GM19324 (cell line): ENCODE measurements at regions not wholly inside any gene's neighbourhood (a gene's known extent, or its start where the extent isn't known, plus 50 kb on each side); places are given as distances from the start of the nearest gene placed in this dataset.
"Not testable (repeated sequence)": the region's sequence is repeated elsewhere in the genome, so short reads cannot be mapped to it uniquely, and the experiment has no call there.

Experiments used
- ATAC-seq: cut with Tn5 transposase; IDR thresholded peaks from one replicate; pipeline ENCODE4 v1.9.1; 2021; ENCODE audit warnings: mild to moderate bottlenecking, moderate library complexity; ENCODE audit not compliant: unreplicated experiment, low FRiP score

GRCh38 chr1:190019151-190019550, 458.5 kb downstream of the BRINP3 start:
- not testable (repeated sequence) for ATAC-seq

- ATAC-seq: no peak
These were observed 457.9 kb downstream of the BRINP3 start for GRCh38 chr1:190019717-190020116.

DNA sequence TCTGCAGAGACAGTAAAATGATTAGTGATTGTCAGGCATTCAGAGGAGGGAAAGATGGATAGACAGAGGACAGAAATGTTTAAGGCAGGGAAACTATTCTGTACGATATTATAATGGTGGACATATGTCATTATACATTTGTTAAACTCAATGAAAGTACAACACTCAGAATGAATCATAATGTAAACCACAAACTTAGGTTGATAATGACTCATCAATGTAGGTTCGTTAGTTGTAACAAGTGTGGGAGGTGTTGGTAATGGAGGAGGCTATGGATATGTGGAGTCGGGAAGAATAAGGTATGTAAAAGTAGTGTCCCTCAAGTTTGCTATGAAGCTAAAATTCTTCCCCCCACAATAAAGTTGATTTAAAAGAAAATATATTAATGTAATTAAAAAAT, 455.0 kb downstream of the BRINP3 start:
- no peak for ATAC-seq

DNA sequence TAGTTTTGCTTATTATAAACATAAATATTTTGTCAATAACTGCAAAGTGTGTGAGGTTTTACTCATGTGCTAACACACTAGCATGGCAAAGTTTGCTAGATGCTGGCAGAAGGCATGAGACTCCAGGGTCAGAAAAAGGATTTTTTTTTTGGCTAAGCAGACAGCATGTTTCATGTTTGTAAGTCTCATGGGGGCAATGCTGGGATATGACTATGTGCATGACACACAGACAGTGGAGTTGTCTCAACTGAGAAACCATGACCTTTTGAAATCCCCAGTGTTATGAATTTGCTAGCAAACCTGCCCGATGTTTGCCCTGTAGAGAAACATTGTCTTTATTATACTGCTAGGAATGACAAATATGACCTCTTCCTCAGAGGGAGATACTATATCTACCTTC, 448.2 kb downstream of the BRINP3 start:
- ATAC-seq: no peak

- ATAC-seq: no peak
These were observed 434.0 kb downstream of the BRINP3 start for GRCh38 chr1:190043655-190044054.

DNA sequence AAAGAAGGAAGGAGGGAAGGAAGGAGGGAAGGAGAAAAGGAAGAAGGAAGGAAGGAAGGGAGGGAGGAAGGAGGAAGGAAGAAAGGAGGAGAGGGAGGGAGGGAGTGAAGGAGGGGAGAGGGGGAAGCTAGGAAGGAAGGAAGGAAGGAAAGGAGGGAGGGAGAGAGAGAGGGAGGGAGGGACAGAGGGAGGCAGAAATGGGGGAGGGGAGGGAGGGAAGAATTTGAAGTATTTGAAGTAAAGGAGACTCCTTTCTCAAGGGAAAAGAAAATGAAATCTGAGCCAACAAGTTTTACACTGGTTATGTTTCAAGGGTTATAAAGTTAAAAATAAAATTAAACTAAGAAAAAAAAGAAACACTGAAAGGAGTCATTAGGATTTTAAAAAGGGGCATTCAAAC, 431.4 kb downstream of the BRINP3 start:
- no peak for ATAC-seq
